ENCODE measurements at regions not wholly inside any gene's neighbourhood (a gene's known extent, or its start where the extent isn't known, plus 50 kb on each side); places are given as distances from the start of the nearest gene placed in this dataset.

GRCh38 chr7:18288322-18289037 lies 207.1 kb upstream of the HDAC9 start:
- TF ChIP-seq CTCF (conservative IDR thresholded peaks at IDR 0.05; ENCODE audit: control insufficient read depth, insufficient read depth, low read depth, low read length), result no peak
- no peak overlapping the region for H3K4me3 ChIP-seq (ENCODE audit: control insufficient read depth, low read depth, low read length)
- no peak for DNase-seq (ENCODE audit: low read depth)

- DNase-seq (ENCODE audit: low read depth), result no peak
- no peak for TF ChIP-seq CTCF (conservative IDR thresholded peaks at IDR 0.05; ENCODE audit: control insufficient read depth, insufficient read depth, low read depth, low read length)
- H3K4me3 ChIP-seq (ENCODE audit: control insufficient read depth, low read depth, low read length), result no peak overlapping the region
Measured at GRCh38 chr7:18289788-18290187, 205.8 kb upstream of the HDAC9 start.

GRCh38 chr7:18290223-18290622 lies 205.3 kb upstream of the HDAC9 start:
- no peak overlapping the region for H3K4me3 ChIP-seq (ENCODE audit: control insufficient read depth, low read depth, low read length)
- no peak for TF ChIP-seq CTCF (conservative IDR thresholded peaks at IDR 0.05; ENCODE audit: control insufficient read depth, insufficient read depth, low read depth, low read length)
- no peak for DNase-seq (ENCODE audit: low read depth)

- DNase-seq (ENCODE audit: low read depth), result no peak
- H3K4me3 ChIP-seq (ENCODE audit: control insufficient read depth, low read depth, low read length), result no peak overlapping the region
- no peak for TF ChIP-seq CTCF (conservative IDR thresholded peaks at IDR 0.05; ENCODE audit: control insufficient read depth, insufficient read depth, low read depth, low read length)
Measured at GRCh38 chr7:18290865-18291264, 204.7 kb upstream of the HDAC9 start.

- no peak for DNase-seq (ENCODE audit: low read depth)
- TF ChIP-seq CTCF (conservative IDR thresholded peaks at IDR 0.05; ENCODE audit: control insufficient read depth, insufficient read depth, low read depth, low read length), result no peak
- no peak overlapping the region for H3K4me3 ChIP-seq (ENCODE audit: control insufficient read depth, low read depth, low read length)
Measured at GRCh38 chr7:18292584-18292983, 203.0 kb upstream of the HDAC9 start.

GRCh38 chr7:18293759-18294158 lies 201.8 kb upstream of the HDAC9 start:
- DNase-seq (ENCODE audit: low read depth), result no peak
- no peak for TF ChIP-seq CTCF (conservative IDR thresholded peaks at IDR 0.05; ENCODE audit: control insufficient read depth, insufficient read depth, low read depth, low read length)
- no peak overlapping the region for H3K4me3 ChIP-seq (ENCODE audit: control insufficient read depth, low read depth, low read length)

GRCh38 chr7:18294411-18294810 lies 201.1 kb upstream of the HDAC9 start:
- DNase-seq (ENCODE audit: low read depth), result no peak

More at GRCh38 chr7:18294411-18294810, 201.1 kb upstream of the HDAC9 start:
- no peak for TF ChIP-seq CTCF (conservative IDR thresholded peaks at IDR 0.05; ENCODE audit: control insufficient read depth, insufficient read depth, low read depth, low read length)
- H3K4me3 ChIP-seq (ENCODE audit: control insufficient read depth, low read depth, low read length), result no peak overlapping the region

Data from fibroblast of mammary gland (primary cell).